EH (cell line): ENCODE measurements at regions not wholly inside any gene's neighbourhood (a gene's known extent, or its start where the extent isn't known, plus 50 kb on each side); places are given as distances from the start of the nearest gene placed in this dataset.

ENCODE experiments used
- DNase-seq: peaks from one replicate; pipeline ENCODE4 v3.0.0-alpha.2; 2015; ENCODE audit warnings: low read depth

- no peak for DNase-seq
Measured at GRCh38 chr3:176969066-176969465, 228.2 kb downstream of the TBL1XR1 start.

DNA sequence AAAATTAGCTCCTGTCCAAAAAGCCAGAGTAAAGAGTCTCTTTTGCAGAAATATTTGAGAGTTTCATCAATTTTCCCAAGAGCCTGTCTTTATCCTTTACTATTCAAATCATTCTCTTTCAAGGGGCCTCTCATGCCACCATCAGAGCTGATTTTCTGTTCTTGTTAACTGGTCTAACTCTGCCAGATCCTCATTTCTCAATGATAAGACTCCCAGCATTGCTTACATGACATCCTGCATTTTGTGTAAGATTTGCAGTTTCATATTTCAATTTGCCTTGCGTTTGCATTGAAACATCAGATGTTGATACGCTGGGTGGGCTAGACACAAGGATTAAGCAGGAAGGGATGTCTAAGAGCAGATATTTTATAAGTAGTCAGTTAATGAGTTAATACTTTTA lies 228.7 kb downstream of the TBL1XR1 start:
- no peak for DNase-seq

- peak; percentile 57 for DNase-seq
Measured at GRCh38 chr3:176967522-176967921, 229.8 kb downstream of the TBL1XR1 start.

- DNase-seq = no peak
Measured at GRCh38 chr3:176964661-176965060, 232.6 kb downstream of the TBL1XR1 start.

- DNase-seq = peak; percentile 51
Measured at GRCh38 chr3:176961916-176962315, 235.4 kb downstream of the TBL1XR1 start.

- no peak for DNase-seq
Measured at GRCh38 chr3:176959867-176960266, 237.4 kb downstream of the TBL1XR1 start.

GRCh38 chr3:176958560-176958959 lies 238.7 kb downstream of the TBL1XR1 start:
- DNase-seq = no peak

DNA sequence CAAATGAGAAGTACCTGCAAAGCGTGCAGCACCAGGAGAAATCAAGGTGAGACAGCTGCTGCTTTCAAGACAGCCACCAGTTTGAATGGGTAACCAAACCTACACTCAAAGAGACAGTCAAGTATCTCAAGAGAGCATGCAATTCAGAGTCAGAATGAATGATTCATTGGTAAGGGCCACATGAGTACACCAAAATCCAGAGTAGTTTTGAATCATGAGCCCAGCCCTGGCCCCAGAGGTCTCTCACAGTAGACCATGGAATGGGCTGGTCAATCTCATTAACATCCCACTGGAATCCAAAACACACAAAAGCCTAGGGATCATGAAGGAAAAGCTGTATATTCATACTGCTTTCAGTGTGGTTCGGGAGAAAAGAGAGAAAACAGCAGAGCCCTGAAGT lies 242.8 kb downstream of the TBL1XR1 start:
- DNase-seq = no peak

GRCh38 chr3:176953106-176954060 lies 243.9 kb downstream of the TBL1XR1 start:
- peak; percentile 83 for DNase-seq

DNA sequence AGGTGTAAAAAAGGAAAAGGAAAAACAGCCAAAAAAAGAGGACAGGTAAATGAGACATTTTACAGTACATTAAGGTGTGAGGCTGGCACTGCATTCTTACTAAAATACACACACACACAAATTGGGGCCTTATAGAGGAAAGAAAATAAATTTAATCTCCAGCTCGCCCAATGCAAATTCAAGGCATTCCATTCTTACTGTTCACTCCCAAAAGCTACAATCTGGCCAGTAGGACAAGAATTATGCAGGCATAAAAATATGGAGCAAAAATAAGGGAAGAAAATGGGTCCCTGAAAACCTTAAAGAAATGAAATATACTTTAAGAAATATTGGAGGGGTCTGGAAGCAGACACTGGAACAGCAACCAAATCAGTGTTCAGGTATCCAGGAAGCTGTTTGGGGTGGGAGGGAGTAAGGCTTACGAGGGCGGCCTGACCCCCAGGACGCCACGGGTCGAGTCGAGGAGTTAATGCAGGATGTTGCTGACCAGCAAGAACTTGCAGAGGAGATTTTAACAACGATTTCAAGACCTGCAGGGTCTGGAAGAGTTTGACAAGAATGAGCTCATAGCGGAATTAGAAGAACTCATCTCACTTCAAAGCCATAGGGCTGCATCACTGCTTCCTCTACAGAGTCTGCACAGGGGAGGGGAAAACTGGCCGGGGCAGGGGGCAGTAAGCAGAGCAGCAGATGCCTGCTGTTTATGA lies 245.5 kb downstream of the TBL1XR1 start:
- peak; percentile 42 for DNase-seq

GRCh38 chr3:176951144-176951543 lies 246.1 kb downstream of the TBL1XR1 start:
- DNase-seq = no peak

- peak; percentile 31 for DNase-seq
Measured at GRCh38 chr3:176950743-176951142, 246.5 kb downstream of the TBL1XR1 start.

- DNase-seq = peak; percentile 40
Measured at GRCh38 chr3:176948151-176948550, 249.1 kb downstream of the TBL1XR1 start.

GRCh38 chr3:176946202-176946601 lies 251.1 kb downstream of the TBL1XR1 start:
- no peak for DNase-seq

GRCh38 chr3:176942305-176942704 lies 255.0 kb downstream of the TBL1XR1 start:
- no peak for DNase-seq

GRCh38 chr3:176941689-176942088 lies 255.6 kb downstream of the TBL1XR1 start:
- DNase-seq = no peak

- DNase-seq = peak; percentile 82
Measured at GRCh38 chr3:176939022-176939817, 258.1 kb downstream of the TBL1XR1 start.

DNA sequence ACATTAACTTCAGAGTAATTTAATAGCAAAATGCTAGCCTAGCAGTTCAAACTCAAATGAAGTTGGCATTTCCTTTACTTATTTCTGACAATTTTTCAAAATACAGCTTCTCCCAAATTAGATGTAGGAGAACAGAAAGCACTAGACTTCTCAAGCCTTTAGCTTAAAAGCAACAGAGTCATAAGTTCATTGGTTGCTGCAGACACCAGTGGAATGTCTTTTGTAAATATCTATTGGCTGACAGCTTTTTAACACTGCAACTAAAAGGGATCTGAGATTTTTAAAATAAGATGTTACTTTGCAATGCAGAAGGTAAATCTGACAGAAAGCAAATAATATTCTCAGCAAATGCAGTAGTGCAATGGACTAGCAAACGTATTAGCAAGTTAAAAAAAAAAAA lies 259.3 kb downstream of the TBL1XR1 start:
- DNase-seq = peak; percentile 25

DNA sequence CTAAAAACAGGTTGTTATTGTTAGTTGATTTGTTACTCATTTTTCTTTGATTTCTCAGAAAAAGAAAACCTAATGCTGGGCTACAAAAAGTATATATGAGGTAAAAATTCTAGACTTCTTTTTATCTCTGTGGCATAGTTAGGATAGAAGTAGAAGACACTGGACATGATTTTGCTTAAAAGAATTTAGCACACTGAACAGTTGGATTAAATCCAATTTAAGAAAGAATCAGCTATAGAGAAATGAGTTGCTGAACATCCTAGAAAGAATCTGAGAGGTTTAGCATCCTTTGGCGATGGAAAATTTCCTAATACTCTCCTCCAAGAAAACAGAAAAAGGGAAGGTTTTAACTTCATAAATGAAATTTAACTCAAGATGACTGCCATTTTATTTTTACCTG lies 259.7 kb downstream of the TBL1XR1 start:
- DNase-seq = peak; percentile 58

DNA sequence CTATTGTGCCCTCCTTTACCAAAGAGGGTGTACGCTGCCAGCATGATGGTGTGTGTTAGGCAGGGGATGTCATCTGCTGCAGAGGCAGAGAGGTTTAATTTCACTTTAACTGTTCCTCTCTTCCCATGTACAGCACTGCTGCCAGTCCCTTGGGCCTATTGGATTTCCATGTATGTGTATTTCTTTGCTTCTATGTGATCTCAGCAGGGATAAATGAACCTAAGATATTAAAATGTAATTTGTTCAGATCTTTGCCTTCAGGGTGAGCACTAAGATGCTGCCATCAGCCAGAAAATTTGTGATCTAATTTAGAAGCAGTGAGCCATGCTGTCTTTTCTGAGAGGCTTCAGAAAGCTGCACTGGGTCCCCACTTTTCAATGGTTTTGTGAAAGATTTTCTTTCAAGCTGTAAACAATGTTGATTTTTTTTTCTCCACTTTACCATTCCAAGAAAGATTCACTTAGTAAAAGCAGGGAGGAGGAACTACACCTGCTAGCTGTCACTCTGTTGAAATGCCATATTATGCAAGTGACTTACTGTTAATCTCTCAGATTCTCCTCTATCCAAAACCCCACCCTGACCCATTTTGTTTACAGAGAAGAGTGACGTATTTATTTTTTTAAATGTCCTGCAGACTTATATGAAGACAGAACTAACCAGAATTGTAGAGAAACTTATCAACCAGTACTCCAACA lies 261.9 kb downstream of the TBL1XR1 start:
- DNase-seq = no peak

GRCh38 chr3:176934698-176935097 lies 262.6 kb downstream of the TBL1XR1 start:
- DNase-seq = no peak

DNA sequence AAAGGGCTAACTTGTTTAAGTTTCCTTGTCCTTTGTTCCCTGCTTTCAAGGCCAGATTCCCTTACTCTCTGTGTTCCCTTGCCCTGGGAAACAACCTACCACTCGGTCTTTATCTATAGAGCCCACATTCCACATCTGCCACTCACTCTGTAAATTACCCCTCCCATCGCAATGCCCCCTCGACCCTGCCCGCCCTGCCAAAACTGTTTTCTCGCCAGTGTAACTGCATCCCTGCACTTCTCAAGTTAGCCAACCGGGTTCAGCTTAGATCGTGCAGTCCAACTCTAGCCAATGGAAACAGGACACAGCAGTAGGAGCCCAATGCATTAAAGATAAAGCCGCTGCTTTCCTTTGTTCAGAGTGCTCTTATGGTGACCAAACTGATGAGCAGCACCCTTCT lies 263.6 kb downstream of the TBL1XR1 start:
- DNase-seq = no peak
